ENCODE measurements at regions not wholly inside any gene's neighbourhood (a gene's known extent, or its start where the extent isn't known, plus 50 kb on each side); places are given as distances from the start of the nearest gene placed in this dataset.

DNA sequence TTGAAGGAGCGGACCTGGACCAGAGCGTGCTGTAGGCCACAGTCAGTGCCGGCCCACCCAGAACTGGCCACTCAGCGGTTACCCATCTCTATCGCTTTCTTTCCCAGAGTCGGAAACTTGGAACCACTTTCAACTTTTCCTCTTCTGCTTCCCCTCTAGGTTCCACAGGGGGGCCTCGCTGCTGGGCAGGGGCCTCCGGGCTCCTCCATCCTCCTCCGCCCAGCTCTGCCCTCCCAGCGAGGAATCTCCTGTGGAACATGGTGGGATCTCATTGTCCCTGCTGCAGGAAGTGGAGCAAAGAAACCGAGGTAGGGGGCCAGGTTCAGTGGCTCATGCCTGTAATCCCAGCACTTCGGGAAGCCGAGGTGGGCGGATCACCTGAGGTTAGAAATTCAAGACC is 139.2 kb downstream of the ETS2 start:
- TF ChIP-seq, protein P1, sequence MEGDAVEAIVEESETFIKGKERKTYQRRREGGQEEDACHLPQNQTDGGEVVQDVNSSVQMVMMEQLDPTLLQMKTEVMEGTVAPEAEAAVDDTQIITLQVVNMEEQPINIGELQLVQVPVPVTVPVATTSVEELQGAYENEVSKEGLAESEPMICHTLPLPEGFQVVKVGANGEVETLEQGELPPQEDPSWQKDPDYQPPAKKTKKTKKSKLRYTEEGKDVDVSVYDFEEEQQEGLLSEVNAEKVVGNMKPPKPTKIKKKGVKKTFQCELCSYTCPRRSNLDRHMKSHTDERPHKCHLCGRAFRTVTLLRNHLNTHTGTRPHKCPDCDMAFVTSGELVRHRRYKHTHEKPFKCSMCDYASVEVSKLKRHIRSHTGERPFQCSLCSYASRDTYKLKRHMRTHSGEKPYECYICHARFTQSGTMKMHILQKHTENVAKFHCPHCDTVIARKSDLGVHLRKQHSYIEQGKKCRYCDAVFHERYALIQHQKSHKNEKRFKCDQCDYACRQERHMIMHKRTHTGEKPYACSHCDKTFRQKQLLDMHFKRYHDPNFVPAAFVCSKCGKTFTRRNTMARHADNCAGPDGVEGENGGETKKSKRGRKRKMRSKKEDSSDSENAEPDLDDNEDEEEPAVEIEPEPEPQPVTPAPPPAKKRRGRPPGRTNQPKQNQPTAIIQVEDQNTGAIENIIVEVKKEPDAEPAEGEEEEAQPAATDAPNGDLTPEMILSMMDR (IDR thresholded peaks at IDR 0.05; ENCODE audit: low read depth, low read length): no peak
- no peak for TF ChIP-seq MYC (IDR thresholded peaks at IDR 0.05; ENCODE audit: low read depth, low read length)
- TF ChIP-seq, protein P2, sequence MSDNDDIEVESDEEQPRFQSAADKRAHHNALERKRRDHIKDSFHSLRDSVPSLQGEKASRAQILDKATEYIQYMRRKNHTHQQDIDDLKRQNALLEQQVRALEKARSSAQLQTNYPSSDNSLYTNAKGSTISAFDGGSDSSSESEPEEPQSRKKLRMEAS (IDR thresholded peaks at IDR 0.05; ENCODE audit: low read depth, low read length): no peak
- no peak for TF ChIP-seq POLR2A (IDR thresholded peaks at IDR 0.05; ENCODE audit: extremely low read depth, insufficient read length)
- no peak overlapping the region for H3K4me3 ChIP-seq (ENCODE audit: low read depth, low read length)
- no peak for DNase-seq (ENCODE audit: low read depth)

DNA sequence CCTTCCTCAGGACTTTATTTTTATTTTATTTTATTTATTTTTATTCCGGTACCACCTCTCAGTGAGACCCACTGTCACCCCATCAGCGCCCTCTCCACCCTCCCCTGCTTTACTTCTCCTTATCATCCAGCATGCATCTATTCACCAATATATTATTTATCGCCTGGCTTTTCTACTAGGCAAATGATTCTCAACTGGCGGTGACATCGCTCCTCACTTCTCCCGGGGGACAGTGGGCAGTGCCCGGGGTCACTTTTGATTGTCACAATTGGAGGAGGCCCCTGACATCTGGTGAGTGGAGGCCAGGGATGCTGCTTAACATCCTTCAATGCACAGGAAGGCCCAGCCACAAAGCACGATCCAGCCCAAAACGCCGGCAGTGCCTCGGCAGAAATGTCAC is 138.7 kb downstream of the ETS2 start:
- H3K4me3 ChIP-seq (ENCODE audit: low read depth, low read length): no peak overlapping the region
- DNase-seq (ENCODE audit: low read depth): no peak
- TF ChIP-seq POLR2A (IDR thresholded peaks at IDR 0.05; ENCODE audit: extremely low read depth, insufficient read length) (no peak), MYC (IDR thresholded peaks at IDR 0.05; ENCODE audit: low read depth, low read length) (no peak)
- TF ChIP-seq, protein P1 (IDR thresholded peaks at IDR 0.05; ENCODE audit: low read depth, low read length): no peak
- TF ChIP-seq, protein P2 (IDR thresholded peaks at IDR 0.05; ENCODE audit: low read depth, low read length): no peak

DNA sequence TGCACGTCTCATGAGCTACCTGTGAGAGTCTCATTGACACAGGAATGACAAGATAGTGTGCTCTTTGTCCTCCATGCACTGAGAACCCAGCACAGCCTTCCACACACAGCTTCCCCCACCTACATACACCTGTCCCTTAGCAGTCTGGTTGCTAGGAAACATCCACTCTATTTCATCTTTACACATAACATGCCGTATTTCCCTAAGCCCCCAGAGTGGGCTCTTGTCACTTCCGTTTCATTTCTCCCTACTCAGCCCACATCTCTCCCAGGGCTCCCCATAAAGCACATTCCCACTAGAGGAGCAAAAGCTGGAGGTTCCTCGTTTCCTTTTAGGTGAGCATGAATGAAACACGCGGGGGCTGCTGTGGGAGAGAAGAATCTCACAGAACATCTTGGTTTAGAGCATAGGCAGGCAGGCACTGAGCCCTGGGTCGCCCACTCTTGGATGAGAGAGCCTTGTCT is 137.1 kb downstream of the ETS2 start:
- TF ChIP-seq, protein P2 (IDR thresholded peaks at IDR 0.05; ENCODE audit: low read depth, low read length): no peak
- TF ChIP-seq MYC (IDR thresholded peaks at IDR 0.05; ENCODE audit: low read depth, low read length) (no peak), POLR2A (IDR thresholded peaks at IDR 0.05; ENCODE audit: extremely low read depth, insufficient read length) (no peak)
- TF ChIP-seq, protein P1 (IDR thresholded peaks at IDR 0.05; ENCODE audit: low read depth, low read length): no peak
- H3K4me3 ChIP-seq (ENCODE audit: low read depth, low read length): no peak overlapping the region
- DNase-seq (ENCODE audit: low read depth): no peak

DNA sequence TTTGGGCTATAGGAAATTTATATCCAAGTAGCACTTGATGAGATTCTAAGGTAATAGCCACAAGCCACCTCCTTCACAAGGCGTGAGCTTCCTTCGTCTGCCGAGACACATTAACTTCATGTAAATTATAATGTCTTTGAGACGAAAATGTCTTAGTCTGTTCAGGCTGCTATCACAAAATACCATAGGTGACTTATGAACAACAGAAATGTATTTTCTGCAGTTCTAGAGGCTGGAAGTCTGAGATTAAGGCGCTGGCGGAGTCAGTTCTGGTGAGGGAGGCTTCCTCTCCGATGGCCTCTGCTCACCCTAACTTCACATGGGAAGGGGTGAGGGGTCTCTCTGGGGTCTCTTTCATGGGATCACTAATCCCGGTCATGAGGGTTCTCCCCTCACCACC is 133.0 kb downstream of the ETS2 start:
- DNase-seq (ENCODE audit: low read depth): no peak
- no peak for TF ChIP-seq POLR2A (IDR thresholded peaks at IDR 0.05; ENCODE audit: extremely low read depth, insufficient read length)
- TF ChIP-seq, protein P2 (IDR thresholded peaks at IDR 0.05; ENCODE audit: low read depth, low read length): no peak
- no peak overlapping the region for H3K4me3 ChIP-seq (ENCODE audit: low read depth, low read length)

DNA sequence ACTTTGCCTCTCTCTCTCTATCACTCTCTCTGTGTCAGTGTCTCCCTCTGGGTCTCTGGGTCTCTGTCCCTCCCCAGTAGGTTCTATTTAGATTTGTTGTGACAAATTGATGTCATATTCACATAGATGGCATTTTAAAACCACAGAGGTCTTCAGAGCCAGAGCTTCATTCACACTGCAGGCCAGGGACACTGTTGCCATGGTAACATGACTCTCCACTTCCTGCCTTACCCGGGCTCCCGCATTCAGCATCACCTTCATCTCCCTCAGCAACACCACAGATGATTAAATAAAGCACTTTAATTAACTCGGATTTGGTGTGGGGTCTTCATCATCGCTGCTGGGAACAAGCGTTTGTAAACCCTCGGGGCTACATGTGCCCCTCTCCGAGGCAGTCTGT is 132.6 kb downstream of the ETS2 start:
- DNase-seq (ENCODE audit: low read depth): peak; percentile 32
- TF ChIP-seq POLR2A (IDR thresholded peaks at IDR 0.05; ENCODE audit: extremely low read depth, insufficient read length) (no peak), MYC (IDR thresholded peaks at IDR 0.05; ENCODE audit: low read depth, low read length) (no peak)
- TF ChIP-seq, protein P2 (IDR thresholded peaks at IDR 0.05; ENCODE audit: low read depth, low read length): no peak
- TF ChIP-seq, protein P1 (IDR thresholded peaks at IDR 0.05; ENCODE audit: low read depth, low read length): no peak
- H3K4me3 ChIP-seq (ENCODE audit: low read depth, low read length): no peak overlapping the region

DNA sequence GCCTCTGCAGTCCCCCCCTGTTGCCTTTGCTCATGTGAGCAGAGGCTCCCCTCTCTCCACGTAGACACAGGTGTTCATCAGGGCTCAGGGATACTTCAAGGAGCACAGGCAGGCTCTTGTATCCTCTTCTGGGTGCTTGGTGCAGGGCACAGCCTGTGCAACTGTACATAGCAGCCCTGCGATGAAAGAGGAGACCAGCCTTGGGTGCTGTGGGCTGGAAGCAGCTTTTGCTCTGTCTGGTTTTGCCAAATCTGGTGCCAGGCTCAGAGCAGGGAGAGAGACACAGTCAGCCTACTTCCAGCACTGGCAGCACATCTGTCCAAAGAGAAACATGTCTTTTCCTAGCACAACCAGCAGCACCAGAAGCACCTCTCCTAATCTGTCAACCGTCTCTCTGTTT is 132.1 kb downstream of the ETS2 start:
- no peak overlapping the region for H3K4me3 ChIP-seq (ENCODE audit: low read depth, low read length)

More for the DNA sequence above, 132.1 kb downstream of the ETS2 start:
- DNase-seq (ENCODE audit: low read depth): no peak
- no peak for TF ChIP-seq POLR2A (IDR thresholded peaks at IDR 0.05; ENCODE audit: extremely low read depth, insufficient read length)
- TF ChIP-seq, protein P2 (IDR thresholded peaks at IDR 0.05; ENCODE audit: low read depth, low read length): no peak
- TF ChIP-seq, protein P1 (IDR thresholded peaks at IDR 0.05; ENCODE audit: low read depth, low read length): no peak
- TF ChIP-seq MYC (IDR thresholded peaks at IDR 0.05; ENCODE audit: low read depth, low read length): no peak
